CD4-positive, alpha-beta T cell treated with Interferon alpha-2 for 1 hour (primary cell): ENCODE measurements at regions not wholly inside any gene's neighbourhood (a gene's known extent, or its start where the extent isn't known, plus 50 kb on each side); places are given as distances from the start of the nearest gene placed in this dataset.
"Not testable (repeated sequence)": the region's sequence is repeated elsewhere in the genome, so short reads cannot be mapped to it uniquely, and the experiment has no call there.

Experiments
- DNase-seq, 2 donors: peaks; one replicate each; pipeline ENCODE4 v3.0.0-alpha.2; 2020 to 2022

- no peak for DNase-seq
Measured at GRCh38 chr4:84378983-84379382, 120.1 kb downstream of the NKX6-1 start.

GRCh38 chr4:84378356-84378755, 120.7 kb downstream of the NKX6-1 start:
- no peak for DNase-seq

- no peak for DNase-seq
Measured at GRCh38 chr4:84366907-84367306, 132.2 kb downstream of the NKX6-1 start.

GRCh38 chr4:84366161-84366560, 132.9 kb downstream of the NKX6-1 start:
- DNase-seq = no peak

- no peak for DNase-seq
Measured at GRCh38 chr4:84362896-84363655, 136.0 kb downstream of the NKX6-1 start.

GRCh38 chr4:84342161-84342560, 156.9 kb downstream of the NKX6-1 start:
- no peak for DNase-seq

- DNase-seq = no peak
Measured at GRCh38 chr4:84341559-84341958, 157.5 kb downstream of the NKX6-1 start.

- no peak for DNase-seq
Measured at GRCh38 chr4:84338367-84338766, 160.7 kb downstream of the NKX6-1 start.

GRCh38 chr4:84336964-84337705, 162.0 kb downstream of the NKX6-1 start:
- no peak for DNase-seq

- DNase-seq = no peak
Measured at GRCh38 chr4:84327526-84327925, 171.6 kb downstream of the NKX6-1 start.

- no peak for DNase-seq
Measured at GRCh38 chr4:84325625-84326024, 173.5 kb downstream of the NKX6-1 start.

GRCh38 chr4:84324303-84325245, 174.5 kb downstream of the NKX6-1 start:
- no peak for DNase-seq

GRCh38 chr4:84319124-84319523, 180.0 kb downstream of the NKX6-1 start:
- no peak for DNase-seq

GRCh38 chr4:84317513-84317912, 181.6 kb downstream of the NKX6-1 start:
- no peak for DNase-seq

- DNase-seq = no peak
Measured at GRCh38 chr4:84312426-84313012, 186.6 kb downstream of the NKX6-1 start.

GRCh38 chr4:84309191-84309590, 189.9 kb downstream of the NKX6-1 start:
- no peak for DNase-seq

- not testable (repeated sequence) for DNase-seq
Measured at GRCh38 chr4:84298719-84299254, 200.3 kb downstream of the NKX6-1 start.

GRCh38 chr4:84298023-84298718, 200.9 kb downstream of the NKX6-1 start:
- no peak for DNase-seq

GRCh38 chr4:84291969-84292368, 207.1 kb downstream of the NKX6-1 start:
- no peak for DNase-seq

GRCh38 chr4:84286048-84286447, 213.0 kb downstream of the NKX6-1 start:
- no peak for DNase-seq

GRCh38 chr4:84279678-84280077, 219.4 kb downstream of the NKX6-1 start:
- DNase-seq = no peak

GRCh38 chr4:84277923-84278322, 221.2 kb downstream of the NKX6-1 start:
- DNase-seq = no peak
